Activated CD8-positive, alpha-beta memory T cell treated with anti-CD3 and anti-CD28 coated beads for 36 hours (primary cell): ENCODE measurements at regions not wholly inside any gene's neighbourhood (a gene's known extent, or its start where the extent isn't known, plus 50 kb on each side); places are given as distances from the start of the nearest gene placed in this dataset.

Source experiments
- CTCF ChIA-PET: fragments of 350-600 bp; sonication (Branson Sonifier 250); formaldehyde crosslinking; loops from one replicate; lab custom pipeline; 2021; ENCODE audit warnings: antibody characterized with exemption; lab: Charles Lee
- POLR2A ChIA-PET: fragments of 350-600 bp; sonication (Branson Sonifier 250); formaldehyde crosslinking; loops from one replicate; lab custom pipeline; 2021; ENCODE audit warnings: antibody characterized with exemption; lab: Charles Lee

GRCh38 chr2:66689456-66690051 lies 254.6 kb downstream of the MEIS1 start:
- POLR2A ChIA-PET = no interaction called here
- CTCF ChIA-PET = no interaction called here

- CTCF ChIA-PET = no interaction called here
These were observed 256.4 kb downstream of the MEIS1 start for GRCh38 chr2:66691031-66691965.

GRCh38 chr2:66692521-66693054 lies 257.7 kb downstream of the MEIS1 start:
- ChIA-PET CTCF (no interaction called here), POLR2A (no interaction called here)

More at GRCh38 chr2:66691031-66691965, 256.4 kb downstream of the MEIS1 start:
- POLR2A ChIA-PET = no interaction called here

GRCh38 chr2:66693076-66693965 lies 258.4 kb downstream of the MEIS1 start:
- POLR2A ChIA-PET = no interaction called here
- CTCF ChIA-PET = no interaction called here

GRCh38 chr2:66694087-66694860 lies 259.3 kb downstream of the MEIS1 start:
- ChIA-PET CTCF (no interaction called here), POLR2A (no interaction called here)

GRCh38 chr2:66695226-66695735 lies 260.4 kb downstream of the MEIS1 start:
- ChIA-PET CTCF (no interaction called here), POLR2A (no interaction called here)

- ChIA-PET POLR2A (no interaction called here), CTCF (no interaction called here)
These were observed 261.4 kb downstream of the MEIS1 start for GRCh38 chr2:66696374-66696773.

GRCh38 chr2:66696886-66697285 lies 262.0 kb downstream of the MEIS1 start:
- ChIA-PET POLR2A (no interaction called here), CTCF (no interaction called here)

GRCh38 chr2:66697366-66697765 lies 262.4 kb downstream of the MEIS1 start:
- CTCF ChIA-PET = no interaction called here
- POLR2A ChIA-PET = no interaction called here

GRCh38 chr2:66698091-66698490 lies 263.2 kb downstream of the MEIS1 start:
- CTCF ChIA-PET = no interaction called here
- POLR2A ChIA-PET = no interaction called here

GRCh38 chr2:66698576-66699239 lies 263.8 kb downstream of the MEIS1 start:
- POLR2A ChIA-PET = no interaction called here
- CTCF ChIA-PET = no interaction called here

- POLR2A ChIA-PET = no interaction called here
- CTCF ChIA-PET = no interaction called here
These were observed 264.5 kb downstream of the MEIS1 start for GRCh38 chr2:66699416-66699792.

- CTCF ChIA-PET = no interaction called here
These were observed 265.1 kb downstream of the MEIS1 start for GRCh38 chr2:66699793-66700676.

GRCh38 chr2:66700677-66701066 lies 265.7 kb downstream of the MEIS1 start:
- ChIA-PET CTCF (no interaction called here), POLR2A (no interaction called here)

More at GRCh38 chr2:66699793-66700676, 265.1 kb downstream of the MEIS1 start:
- POLR2A ChIA-PET = no interaction called here

GRCh38 chr2:66701251-66701650 lies 266.3 kb downstream of the MEIS1 start:
- CTCF ChIA-PET = no interaction called here
- POLR2A ChIA-PET = no interaction called here

- POLR2A ChIA-PET = no interaction called here
- CTCF ChIA-PET = no interaction called here
These were observed 266.7 kb downstream of the MEIS1 start for GRCh38 chr2:66701656-66702055.

GRCh38 chr2:66702301-66702700 lies 267.4 kb downstream of the MEIS1 start:
- POLR2A ChIA-PET = no interaction called here

More at GRCh38 chr2:66702301-66702700, 267.4 kb downstream of the MEIS1 start:
- CTCF ChIA-PET = no interaction called here
